EH (cell line): ENCODE measurements at regions not wholly inside any gene's neighbourhood (a gene's known extent, or its start where the extent isn't known, plus 50 kb on each side); places are given as distances from the start of the nearest gene placed in this dataset.
"Not testable (repeated sequence)": the region's sequence is repeated elsewhere in the genome, so short reads cannot be mapped to it uniquely, and the experiment has no call there.

Experiments
- DNase-seq: peaks from one replicate; pipeline ENCODE4 v3.0.0-alpha.2; 2015; ENCODE audit warnings: low read depth

DNA sequence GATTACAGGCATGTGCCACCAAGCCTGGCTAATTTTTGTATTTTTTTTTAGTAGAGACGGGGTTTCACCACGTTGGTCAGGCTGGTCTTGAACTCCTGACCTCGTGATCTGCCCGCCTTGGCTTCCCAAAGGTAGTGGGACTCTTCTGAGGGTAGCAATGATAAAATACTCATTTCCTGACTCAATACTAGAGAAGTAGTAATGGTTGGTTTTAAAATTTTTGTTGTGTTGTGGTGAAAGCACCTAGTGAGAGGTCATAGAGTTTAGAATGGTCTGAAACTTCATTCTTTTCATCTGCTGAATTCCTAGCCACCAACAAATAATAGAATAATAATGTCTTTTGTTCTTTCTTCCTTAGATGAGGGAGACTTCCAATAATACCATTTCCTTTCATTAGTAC, 422.1 kb downstream of the PSAT1 start:
- DNase-seq, result not testable (repeated sequence)

DNA sequence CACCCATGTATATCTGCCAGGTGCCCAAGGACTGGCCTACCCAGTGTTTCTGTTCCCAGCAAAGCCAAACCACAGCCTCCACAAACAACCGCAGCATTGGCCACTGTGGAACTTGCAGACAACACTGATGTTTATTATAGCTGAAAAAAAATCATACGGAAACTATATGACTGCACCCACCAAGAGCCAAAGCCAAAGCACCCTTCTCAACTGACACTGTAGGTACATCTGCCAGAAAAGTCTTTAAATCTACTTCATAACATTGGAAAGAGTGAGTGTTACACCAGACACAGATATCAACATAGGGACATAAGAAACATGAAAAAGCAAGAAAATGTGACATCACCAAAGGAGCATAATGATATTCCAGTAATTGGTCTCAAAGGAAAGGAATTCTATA, 428.0 kb downstream of the PSAT1 start:
- no peak for DNase-seq

DNA sequence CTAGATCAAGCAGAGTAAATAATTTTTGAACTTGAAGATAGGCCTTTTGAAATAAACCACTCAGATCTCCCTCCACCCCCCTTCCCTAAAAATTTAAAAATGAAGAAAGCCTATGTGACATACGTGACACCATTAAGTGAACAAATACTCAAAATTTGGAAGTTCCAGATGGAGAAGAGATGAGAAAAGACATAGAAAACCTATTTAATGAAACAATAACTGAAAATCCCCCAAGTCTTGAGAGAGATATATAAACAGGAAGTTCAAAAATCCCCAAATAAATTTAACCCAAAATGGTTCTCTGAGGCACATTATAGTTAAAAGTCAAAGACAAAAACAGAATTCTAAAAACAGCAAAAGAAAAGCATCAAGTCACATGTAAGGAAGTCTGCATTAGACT, 428.6 kb downstream of the PSAT1 start:
- DNase-seq, result no peak

DNA sequence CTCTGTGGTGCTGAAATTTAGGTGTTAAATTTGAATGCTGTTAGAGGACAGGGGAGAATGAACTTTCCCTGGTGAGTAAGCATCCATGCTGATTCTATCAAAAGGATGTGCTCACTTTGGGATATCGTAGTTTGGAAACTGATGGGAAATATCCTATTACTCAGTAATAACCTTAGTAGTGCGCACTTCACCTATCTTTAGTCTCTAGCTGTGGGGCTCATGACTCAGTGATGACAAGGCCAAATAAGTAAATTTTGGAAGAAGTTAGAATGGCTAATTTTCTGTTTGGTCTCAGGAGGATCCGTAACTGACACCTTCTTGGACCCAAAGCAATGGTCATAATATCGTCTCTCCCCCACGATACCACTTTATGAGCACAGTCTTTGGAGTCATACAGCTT, 448.4 kb downstream of the PSAT1 start:
- peak; percentile 13 for DNase-seq

DNA sequence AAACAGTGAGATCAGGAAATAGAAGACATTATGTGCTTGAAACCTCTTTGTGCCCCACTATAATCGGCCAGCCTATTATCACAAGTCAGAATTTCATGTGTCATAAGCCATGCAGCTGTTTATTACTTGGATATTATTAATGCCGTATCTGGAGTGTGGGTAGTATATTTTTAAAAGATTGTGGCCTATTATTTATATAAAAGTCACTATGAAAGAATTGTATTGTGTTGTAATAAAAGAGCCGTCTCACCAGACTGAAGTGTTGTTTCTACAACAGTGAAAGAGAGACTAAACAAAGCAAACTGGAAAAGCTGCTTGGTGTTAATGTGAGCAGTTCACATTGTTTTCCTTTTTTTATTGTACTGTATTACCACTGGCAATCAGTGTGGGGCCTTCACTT, 449.1 kb downstream of the PSAT1 start:
- DNase-seq, result peak; percentile 6

DNA sequence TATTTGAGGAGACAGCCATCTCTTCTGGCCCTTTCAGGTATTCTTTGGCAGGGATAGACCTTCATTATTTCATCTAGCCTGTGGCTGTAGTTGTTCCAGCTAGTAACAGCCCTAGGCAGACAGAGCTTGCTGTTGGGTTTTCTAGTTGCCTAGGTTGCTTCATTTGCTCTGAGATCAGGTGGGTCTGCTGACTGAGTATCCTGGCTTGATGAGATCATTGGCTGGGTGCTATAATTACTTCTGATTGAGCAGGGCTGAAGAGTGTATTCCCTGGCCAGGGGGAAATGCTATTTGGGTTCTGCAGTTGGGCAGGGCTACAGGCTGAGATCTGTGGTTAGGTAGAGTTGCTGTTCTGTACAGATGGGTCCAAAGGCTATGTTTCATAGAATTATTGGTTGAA, 456.1 kb downstream of the PSAT1 start:
- DNase-seq, result no peak

DNA sequence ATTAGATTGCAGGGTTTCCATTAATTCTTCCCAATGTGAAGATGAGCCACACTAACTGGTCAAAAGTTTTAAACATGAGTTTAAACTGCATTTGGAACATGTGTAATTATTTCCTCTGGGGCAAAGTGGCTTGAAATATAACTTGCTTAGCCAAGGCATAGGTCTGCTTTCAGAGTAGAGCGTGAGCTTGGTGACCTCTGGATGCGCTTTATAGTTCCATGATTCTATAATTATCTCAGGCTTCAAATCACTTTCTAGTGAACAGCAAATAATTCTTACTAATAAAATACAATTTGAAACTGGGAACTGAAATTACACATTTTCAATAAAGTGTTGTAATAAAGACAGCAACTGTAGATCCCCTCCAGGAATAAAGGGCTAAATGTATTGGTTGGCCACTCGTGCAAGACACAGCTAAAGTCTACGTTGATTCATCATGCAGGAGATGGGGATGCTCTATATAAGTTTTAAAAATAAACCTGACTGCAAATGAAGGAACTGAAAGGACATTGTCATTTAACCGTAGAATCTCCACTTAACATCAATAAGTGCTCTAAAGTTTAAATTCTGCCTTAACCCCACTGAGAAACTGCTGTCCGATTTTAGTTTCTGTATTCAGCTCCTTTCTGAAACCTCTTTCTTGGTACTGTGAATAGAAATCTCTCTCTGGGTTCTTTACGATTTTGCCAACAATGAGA, 460.0 kb downstream of the PSAT1 start:
- DNase-seq, result no peak

DNA sequence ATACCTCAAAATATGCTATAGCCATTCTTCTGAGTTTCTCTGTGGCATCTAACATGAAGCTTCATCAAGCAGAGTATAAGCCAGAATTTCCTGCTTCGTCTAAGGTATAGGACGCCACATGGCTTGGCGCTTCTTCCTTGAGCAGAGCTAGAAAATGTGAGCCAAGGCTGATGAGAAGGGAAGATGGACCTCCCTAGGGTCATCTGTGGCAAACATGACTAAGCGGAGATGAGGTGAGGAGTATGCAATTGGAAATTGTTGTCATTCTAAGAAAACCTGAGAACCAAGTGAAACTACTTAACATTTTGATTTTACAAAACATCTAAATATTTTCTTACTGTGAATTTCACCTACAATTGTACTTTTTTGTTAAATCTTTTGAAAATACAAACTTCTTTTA, 466.5 kb downstream of the PSAT1 start:
- no peak for DNase-seq

DNA sequence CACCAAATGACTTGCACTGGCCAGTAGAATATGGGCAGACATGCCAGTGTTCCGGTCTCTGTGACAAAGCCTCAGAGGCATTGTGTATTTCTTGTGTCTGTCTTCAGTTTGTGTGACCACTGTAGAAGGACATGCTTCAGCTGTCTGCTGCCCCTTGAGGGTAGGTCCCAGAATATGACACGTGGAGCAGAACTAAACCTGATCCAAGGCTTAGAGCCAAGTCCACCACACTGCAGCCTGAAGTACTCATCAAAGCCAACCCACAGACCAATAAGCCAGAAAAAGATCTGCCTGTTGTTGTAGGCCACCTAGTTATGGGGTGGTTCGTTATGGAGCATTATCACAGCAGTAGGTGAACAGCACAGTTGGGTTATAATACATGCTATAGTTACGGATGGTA, 468.9 kb downstream of the PSAT1 start:
- no peak for DNase-seq

DNA sequence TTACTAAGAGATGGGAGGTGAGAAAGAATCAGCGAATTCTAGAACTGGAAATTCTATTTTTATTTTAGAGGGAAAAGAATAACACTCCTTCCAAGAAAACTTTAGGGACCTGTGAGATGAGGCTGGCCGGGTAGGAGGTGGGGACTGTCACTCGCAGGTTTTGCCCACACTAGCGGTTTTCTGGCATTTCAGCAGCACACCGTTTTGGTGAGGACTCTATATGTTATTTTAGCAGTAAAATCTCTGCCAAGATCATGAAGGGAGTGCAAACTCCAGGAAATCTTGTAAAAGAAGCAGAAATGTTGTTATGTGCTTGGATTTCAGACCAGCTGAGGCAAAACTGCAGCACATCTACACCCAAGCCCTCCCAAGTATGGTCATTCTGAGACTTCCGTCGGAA, 470.6 kb downstream of the PSAT1 start:
- no peak for DNase-seq

DNA sequence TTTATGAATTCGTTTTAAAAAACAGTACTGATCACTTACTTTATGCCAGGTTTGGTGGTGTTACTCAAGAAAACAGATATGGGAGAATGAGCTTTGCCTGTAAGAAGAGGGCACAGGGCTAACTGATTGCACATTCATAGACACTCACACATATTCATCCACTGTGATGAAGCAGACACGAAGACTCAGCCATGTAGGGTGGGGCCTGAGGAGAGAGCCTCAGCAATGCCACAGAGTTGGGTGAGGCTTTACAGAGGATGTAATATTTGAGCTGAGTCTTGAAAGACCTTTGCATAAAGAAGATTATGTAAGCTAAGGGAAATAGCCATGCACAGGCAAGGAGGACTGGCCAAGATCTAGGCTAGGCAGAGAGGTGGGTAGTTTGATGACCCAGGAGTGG, 472.8 kb downstream of the PSAT1 start:
- peak; percentile 14 for DNase-seq

DNA sequence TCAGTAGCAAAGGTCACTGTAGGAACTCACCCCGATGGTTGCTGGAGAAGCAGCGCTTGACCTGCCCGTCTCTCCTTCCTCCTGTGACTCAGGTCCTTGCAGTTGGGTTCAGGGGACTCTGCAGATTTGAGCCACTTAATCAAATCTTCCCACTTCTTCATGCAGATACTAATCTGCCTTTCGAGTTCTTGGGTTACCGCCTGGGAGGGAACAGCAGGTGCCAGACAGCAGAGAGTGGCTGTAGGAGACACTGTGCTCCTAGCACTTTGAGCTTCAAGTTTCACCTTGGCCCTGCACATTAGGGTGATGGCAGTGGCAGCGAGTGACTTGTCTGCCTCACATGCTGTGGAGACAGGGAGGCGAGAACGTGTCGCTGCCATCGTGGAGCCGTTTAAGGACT, 478.3 kb downstream of the PSAT1 start:
- no peak for DNase-seq

DNA sequence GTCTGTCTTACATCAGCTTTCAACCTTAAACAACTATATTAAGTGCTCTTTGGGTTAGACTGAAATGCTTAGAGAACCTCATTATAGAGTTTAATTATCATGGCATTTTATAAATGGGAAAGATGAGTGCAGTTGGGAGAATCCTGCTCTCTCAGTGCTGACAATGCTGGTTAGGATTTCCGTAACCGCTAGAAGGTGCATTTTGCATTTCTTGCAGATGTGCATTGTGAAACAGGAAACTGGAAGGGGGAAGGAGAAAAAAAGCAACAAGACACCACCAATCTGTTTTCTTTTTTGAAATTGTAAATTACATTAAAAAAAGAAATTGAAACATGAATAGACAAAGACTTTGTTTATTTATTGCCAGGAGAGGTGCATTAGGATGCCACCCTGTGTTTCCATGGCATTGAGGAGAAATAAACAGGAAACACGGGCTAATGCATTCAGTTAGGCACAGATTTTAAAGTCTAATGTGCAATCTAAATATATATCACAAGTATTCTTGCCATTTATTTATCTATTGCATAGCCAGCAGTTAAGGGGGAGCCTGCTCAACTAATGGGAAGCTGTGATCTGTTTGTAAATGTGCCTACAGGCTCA, 478.9 kb downstream of the PSAT1 start:
- no peak for DNase-seq

DNA sequence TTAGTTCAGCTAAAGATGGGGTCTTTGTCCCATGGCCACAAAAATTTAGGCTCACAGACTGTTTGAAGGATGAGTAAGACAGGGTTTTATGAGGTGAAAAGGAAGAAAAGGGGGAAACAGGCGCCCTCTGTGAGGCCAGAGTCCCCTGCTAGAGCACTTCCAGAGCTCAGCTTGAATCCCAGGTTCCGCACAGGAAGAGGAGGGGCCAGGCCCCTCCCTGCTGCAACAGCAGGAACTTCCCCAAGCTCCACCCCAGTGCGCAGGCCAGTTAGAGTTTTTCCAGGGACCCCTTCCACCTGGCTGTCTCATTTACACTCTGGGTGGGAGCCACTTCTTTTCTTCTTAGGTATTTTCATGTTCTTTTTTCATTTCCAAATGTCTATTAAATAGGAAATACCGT, 480.8 kb downstream of the PSAT1 start:
- peak; percentile 42 for DNase-seq

DNA sequence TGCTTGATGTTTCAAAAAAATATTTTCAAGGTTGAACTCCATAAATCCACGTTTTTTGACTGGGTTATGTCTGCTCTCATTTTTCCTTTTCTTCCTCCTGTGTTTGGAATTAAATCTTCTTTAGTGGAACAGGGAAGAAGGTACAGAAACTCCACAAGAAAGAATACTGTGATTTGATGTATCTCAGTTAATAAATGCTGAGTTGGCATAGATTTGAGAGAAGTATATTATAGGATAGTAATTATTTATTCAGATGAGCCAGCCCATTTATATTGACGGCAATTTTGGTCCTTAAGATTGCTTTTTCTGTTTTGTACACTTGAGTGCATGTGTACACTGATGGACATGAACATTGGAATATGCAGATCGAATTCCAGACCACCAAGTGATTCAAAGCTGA, 481.4 kb downstream of the PSAT1 start:
- DNase-seq, result no peak

DNA sequence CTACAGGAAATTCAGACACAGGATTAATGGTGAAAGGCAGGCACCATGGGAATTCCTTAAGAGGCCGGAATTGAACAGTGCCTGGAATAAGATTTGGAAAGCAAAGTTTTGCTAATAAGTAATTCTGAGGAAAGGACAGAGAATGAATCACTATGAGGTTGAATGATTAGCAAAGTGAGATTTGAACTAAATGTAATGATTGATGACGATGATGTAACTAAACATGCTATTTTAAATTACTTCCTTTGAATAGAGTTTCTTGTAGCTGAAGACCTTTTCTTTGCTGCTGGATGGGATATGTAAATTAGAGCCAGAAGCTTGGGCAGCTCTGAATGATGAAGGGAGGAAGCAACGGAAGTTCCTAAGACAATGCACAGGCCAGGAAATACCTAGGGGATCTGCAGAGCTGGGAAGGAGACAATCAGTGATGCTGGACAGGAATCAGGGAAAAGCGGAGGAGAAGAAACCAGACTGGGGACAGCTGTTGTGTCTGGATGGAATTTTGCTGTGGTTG, 482.0 kb downstream of the PSAT1 start:
- DNase-seq, result no peak

DNA sequence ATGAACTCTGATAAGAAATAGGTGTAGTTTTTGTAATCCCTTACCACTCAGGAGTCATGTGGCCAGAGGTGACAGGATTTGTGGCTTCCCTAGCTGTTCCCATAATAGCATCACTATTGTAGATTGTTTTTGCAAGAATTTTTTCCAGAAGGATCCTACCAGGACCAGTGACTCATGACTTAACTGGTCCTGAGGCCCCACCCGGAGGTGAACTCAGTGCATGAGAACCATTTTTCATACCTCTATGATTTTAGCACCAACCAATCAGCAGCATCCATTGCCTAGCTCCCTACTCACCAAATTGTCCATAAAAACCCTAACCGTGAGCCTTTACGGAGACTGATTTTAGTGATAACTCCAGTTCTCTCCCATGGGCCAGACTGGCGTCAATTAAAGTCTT, 484.8 kb downstream of the PSAT1 start:
- DNase-seq, result peak; percentile 55

DNA sequence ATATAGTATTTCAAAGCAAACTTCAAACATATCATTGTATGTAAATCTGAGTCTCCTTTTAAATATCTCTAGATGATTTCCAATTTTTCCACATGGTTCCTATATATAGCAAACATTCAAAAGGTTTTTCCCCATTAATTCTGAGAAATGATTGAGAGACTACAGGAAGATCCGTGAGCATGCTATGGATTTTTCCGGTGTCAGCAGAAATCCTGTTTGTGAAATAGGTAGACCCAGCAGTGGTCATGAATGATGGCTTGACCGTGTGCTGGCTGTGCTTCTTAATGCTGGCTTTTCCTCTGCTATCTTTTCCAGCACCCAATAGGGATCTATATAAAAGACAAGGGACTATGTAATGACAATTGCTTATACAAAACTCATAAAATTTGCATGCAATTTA, 485.3 kb downstream of the PSAT1 start:
- no peak for DNase-seq

DNA sequence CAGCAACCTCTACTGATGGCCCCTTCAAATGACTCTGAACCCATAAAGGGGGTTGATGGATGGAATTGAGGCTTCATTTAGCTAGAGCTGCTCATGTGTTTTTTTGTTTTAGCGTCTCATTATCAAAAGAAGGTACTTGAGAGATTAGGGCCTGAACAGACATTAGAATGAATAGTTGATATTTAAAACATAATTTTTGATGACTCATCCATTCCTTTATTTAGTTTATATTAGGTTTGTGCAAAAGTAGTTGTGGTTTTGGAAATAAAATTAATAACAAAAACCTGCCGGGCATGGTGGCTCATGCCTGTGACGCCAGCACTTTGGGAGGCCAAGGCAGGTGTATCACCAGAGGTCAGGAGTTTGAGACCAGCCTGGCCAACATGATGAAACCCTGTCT, 485.9 kb downstream of the PSAT1 start:
- DNase-seq, result no peak

DNA sequence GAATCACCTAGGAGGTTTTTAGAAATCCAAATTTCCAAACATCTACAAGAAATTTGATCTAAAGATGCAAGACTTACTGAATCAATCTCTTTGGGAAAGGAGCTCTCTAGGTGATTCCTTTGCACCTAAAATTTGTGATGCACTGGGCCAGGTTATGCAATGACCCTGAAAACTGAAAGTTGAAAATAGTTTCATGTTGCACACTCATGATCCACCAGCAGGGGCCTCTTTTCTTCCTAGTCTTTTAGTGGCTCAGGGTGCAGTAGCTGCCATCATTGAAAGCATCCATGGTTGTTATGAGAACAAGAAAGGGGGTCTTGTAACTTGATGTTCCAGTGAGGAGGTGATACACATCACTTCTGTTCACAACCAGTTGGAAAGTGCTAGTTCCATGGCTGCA, 486.8 kb downstream of the PSAT1 start:
- DNase-seq, result no peak

DNA sequence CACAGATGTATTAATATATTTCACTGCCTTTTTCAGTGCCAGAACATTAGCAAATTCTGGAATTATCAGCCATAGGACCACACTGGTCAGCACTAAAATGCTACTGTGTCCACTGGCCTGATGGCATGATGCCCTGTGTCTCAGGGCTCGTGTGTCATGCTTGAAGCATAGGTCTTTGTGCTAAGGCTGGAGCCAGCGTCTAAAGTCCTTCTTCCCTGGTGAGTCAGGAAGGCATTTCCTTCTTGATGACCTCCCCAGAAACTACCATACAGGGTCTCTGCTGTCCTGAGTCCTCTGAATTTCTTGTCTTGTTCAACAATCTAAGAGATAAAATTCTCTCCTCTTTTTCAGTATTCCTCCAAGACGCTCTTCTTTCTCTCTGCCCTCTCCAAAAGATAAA, 489.9 kb downstream of the PSAT1 start:
- peak; percentile 89 for DNase-seq

DNA sequence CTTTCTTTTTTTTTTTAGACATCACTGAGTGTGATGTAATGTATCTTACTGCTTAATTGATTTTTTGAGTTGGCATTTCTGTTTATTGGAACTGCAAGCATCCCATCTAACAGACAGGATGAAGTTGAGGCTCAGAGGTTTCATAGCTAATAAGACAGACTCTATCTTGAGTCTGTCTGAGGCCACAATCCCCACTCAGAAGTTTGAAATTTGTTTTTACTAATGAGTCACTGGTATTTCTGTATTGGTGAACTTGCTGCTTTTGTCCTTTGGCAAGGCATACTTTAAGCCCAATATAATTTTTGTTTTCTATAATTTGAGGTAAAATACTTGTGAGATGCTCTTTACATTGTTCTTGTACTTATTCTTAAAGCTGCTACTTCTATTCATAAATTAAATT, 491.2 kb downstream of the PSAT1 start:
- DNase-seq, result peak; percentile 77

DNA sequence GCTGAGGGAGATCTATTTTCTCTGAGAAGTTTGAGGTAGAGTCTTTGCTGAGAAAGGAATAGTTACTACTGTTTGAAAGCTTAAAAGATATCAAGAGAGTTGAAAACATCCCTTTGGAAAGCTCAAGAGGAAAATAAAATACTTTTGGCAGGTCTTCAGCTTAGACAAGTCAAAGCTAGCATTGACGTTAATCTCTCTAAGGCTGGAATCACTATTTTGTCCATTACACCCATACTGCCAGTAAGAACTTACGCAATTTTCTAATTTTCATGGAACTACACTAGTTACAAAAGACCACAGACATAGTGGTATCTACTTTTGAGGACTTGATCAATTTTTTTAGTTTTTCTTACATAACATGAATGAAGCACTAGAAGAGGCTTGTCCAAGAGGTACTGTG, 494.9 kb downstream of the PSAT1 start:
- no peak for DNase-seq

DNA sequence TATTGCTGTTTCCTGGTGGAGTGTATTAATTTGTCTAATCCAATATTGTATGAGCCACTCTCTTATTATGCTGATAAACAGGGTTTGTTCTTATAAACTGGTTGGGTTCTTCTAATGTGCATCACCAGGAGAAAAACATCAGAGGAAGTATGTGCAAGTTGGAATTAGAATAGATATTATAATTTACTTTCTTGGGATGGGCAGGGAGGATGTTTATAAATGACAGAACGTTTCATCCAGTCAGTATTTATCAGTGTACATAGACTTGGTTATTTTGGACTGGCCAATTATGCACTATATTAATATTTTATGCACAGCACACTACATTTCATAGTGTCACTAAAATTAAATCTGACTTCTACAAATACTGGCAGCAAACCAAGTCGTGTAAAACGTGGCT, 495.8 kb downstream of the PSAT1 start:
- DNase-seq, result no peak
